ENCODE measurements at regions not wholly inside any gene's neighbourhood (a gene's known extent, or its start where the extent isn't known, plus 50 kb on each side); places are given as distances from the start of the nearest gene placed in this dataset.
A peak's percentile ranks its signal among the peaks of the same experiment; 100 is the strongest.

DNA sequence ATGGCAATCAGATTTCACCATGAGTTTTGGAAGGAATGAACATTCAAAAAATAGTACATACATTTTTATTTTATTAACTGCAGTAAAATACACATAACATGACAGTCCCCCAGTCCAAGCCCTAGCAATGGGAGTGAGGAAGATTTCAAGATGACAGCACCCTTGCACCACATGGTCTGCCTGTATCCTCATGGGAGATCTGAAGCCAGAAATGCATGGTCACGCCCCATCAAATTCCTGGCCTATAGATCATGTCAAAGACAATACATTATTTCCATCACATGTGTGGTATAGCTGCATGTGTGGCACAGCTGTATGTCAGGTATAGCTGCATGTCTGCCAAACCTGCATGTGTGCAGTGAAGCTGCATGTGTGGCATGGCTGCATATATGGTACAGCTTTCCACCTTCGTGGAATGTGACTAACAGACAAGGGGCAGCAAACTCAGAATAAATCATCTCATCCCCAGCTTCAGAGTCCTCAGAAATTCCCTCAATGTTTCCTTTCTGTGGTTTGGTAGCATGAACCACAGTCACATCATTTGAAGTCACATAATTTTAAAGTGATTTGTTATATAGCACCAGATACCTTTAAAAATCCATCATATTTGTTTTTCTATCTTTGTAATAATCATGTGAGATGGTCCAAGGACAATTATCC lies 518.2 kb upstream of the SOX11 start:
- ATAC-seq (no peak), DNase-seq (no peak), FAIRE-seq (no peak)
- H3K4me1 ChIP-seq = no peaks in the 10 kb centered on the region
- no peaks in the 10 kb centered on the region for H3K9me3 ChIP-seq
- no peaks in the 10 kb centered on the region for H3K36me3 ChIP-seq
- H3K27me3 ChIP-seq = peaks cover 0 to 8% (median 0%) of the 10 kb centered on the region in 4 donors
- H3K4me3 ChIP-seq = no peak overlapping the region
- TF ChIP-seq, protein P1, sequence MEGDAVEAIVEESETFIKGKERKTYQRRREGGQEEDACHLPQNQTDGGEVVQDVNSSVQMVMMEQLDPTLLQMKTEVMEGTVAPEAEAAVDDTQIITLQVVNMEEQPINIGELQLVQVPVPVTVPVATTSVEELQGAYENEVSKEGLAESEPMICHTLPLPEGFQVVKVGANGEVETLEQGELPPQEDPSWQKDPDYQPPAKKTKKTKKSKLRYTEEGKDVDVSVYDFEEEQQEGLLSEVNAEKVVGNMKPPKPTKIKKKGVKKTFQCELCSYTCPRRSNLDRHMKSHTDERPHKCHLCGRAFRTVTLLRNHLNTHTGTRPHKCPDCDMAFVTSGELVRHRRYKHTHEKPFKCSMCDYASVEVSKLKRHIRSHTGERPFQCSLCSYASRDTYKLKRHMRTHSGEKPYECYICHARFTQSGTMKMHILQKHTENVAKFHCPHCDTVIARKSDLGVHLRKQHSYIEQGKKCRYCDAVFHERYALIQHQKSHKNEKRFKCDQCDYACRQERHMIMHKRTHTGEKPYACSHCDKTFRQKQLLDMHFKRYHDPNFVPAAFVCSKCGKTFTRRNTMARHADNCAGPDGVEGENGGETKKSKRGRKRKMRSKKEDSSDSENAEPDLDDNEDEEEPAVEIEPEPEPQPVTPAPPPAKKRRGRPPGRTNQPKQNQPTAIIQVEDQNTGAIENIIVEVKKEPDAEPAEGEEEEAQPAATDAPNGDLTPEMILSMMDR (IDR thresholded peaks at IDR 0.05) = no peak
- WGBS, 2 donors = 81 to 83% methylated on average over 2 of the region's 2 CpGs
- no peak overlapping the region for H3K27ac ChIP-seq
- intact Hi-C loops (cut with DNase I) = no loop called here

DNA sequence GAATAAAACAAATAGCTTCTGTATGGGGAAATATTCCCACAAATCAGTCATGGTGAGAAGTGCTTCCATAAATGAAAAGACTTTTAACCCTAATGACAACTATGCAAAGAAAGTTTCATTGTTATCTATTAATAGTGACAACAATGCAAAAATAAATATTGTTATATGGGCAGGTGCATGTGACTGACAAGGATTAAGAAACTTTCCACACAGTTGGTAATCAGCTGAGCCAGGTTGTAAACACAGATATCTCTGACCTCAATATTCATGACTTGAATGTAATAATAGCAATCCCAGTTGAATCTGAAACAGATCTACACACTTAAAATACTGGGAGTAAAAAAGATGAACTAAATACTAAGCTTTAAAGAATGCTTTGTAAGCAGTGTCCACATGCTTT lies 517.0 kb upstream of the SOX11 start:
- peaks cover 0 to 8% (median 0%) of the 10 kb centered on the region in 4 donors for H3K27me3 ChIP-seq
- no peak overlapping the region for H3K27ac ChIP-seq
- intact Hi-C loops (cut with DNase I) = no loop called here
- no peaks in the 10 kb centered on the region for H3K9me3 ChIP-seq
- peak in 3 of 4 donors; percentile 56 to 70 (median 63) for ATAC-seq
- no peaks in the 10 kb centered on the region for H3K4me1 ChIP-seq
- no peak overlapping the region for H3K4me3 ChIP-seq
- no peak for DNase-seq
- FAIRE-seq = no peak
- no peaks in the 10 kb centered on the region for H3K36me3 ChIP-seq
- TF ChIP-seq, protein P1 (IDR thresholded peaks at IDR 0.05) = no peak

DNA sequence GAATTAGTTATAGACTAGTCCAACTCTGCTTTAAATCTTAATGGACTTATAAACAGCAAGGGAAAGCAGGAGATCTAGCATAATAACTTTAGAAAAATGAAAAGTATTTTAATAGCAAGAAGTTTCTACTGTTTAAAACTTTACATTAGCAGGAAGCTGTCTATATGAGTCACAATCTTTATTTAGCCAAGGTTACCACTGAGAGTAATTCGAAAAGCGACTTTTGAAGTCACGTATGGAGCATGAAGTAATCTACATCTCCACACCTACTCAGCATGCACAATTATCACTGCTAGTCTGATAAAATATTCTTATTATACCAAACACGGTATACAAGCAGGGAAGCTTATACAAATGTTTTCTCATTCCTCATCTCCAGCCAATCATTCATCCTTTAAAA lies 515.4 kb upstream of the SOX11 start:
- FAIRE-seq = no peak
- Histone ChIP-seq H3K4me3 (no peak overlapping the region), H3K27me3 (peaks cover 0 to 8% (median 0%) of the 10 kb centered on the region in 4 donors), H3K9me3 (no peaks in the 10 kb centered on the region), H3K36me3 (no peaks in the 10 kb centered on the region), H3K27ac (no peak overlapping the region), H3K4me1 (no peaks in the 10 kb centered on the region)
- DNase-seq = no peak
- 73 to 75% methylated on average over 4 of the region's 4 CpGs for WGBS, 2 donors
- ATAC-seq = no peak
- intact Hi-C loops (cut with DNase I) = no loop called here
- TF ChIP-seq, protein P1 (IDR thresholded peaks at IDR 0.05) = no peak

DNA sequence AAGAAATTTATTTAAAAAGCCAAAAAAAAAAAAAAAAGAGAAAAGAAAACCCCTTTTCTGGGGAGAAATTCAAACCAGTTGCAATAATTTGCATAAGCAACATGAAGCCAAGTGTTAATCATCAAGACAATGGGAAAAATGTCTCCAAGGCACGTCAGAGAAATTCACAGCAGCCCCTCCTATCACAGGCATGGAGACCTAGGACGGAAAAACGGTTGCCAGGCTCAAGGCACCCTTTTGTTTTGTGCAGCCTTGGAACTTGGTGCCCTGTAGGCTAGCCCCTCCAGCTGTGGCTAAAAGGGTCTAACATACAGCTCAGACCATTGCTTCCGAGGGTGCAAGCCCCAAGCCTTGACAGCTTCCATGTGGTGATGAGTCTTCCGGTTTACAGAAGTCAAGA lies 509.2 kb upstream of the SOX11 start:
- intact Hi-C loops (cut with DNase I) = no loop called here
- no peaks in the 10 kb centered on the region for H3K9me3 ChIP-seq
- H3K4me1 ChIP-seq = no peaks in the 10 kb centered on the region
- H3K36me3 ChIP-seq = no peaks in the 10 kb centered on the region
- 64 to 78% methylated on average over 5 of the region's 5 CpGs for WGBS, 2 donors
- no peak for ATAC-seq
- no peak for FAIRE-seq
- TF ChIP-seq, protein P1 (IDR thresholded peaks at IDR 0.05) = no peak
- H3K27ac ChIP-seq = no peak overlapping the region
- no peaks in the 10 kb centered on the region for H3K27me3 ChIP-seq
- DNase-seq = no peak
- no peak overlapping the region for H3K4me3 ChIP-seq

DNA sequence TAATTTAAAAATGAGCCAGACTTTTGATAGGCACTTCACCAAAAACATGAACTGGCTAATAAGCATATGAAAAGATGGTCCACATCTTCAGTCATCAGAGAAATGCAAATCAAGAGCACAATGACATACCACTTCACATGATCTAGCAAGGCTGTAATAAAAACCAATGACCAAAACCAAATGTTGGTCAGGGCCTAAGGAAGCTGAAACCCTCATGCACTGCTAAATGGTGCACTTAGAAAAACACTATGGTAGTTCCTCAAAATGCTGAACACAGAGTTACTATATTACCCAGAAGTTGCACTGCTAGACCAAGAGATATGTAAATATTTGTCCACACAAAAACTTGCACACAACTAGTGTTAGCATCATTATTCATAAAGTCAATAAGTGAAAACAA lies 504.9 kb upstream of the SOX11 start:
- intact Hi-C loops (cut with DNase I) = no loop called here
- Histone ChIP-seq H3K4me3 (no peak overlapping the region), H3K27ac (no peak overlapping the region), H3K27me3 (peaks cover 0 to 6% (median 0%) of the 10 kb centered on the region in 4 donors), H3K4me1 (no peaks in the 10 kb centered on the region), H3K9me3 (no peaks in the 10 kb centered on the region), H3K36me3 (no peaks in the 10 kb centered on the region)
- no peak for FAIRE-seq
- ATAC-seq = no peak
- no peak for DNase-seq
- TF ChIP-seq, protein P1 (IDR thresholded peaks at IDR 0.05) = no peak

All from pancreas (tissue), 10 donors.